Effector memory CD8-positive, alpha-beta T cell (primary cell): ENCODE measurements at regions not wholly inside any gene's neighbourhood (a gene's known extent, or its start where the extent isn't known, plus 50 kb on each side); places are given as distances from the start of the nearest gene placed in this dataset.

Experiments used
- ATAC-seq: fragments of 150-1000 bp; cut with Tn5 transposase; replicated peaks from 2 replicates; pipeline ENCODE4 v1.10.0; 2021; ENCODE audit warnings: mild to moderate bottlenecking, moderate library complexity
- DNase-seq, 3 experiments: peaks; one replicate each; pipeline ENCODE4 v3.0.0; 2021
- H3K27ac Mint-ChIP-seq, 2 donors: one replicate each; pipeline ENCODE4 v1.8.0; 2022; ENCODE audit warnings: mild to moderate bottlenecking in 2 of 2, mixed read lengths in 2 of 2, moderate library complexity in 2 of 2
- H3K27me3 Mint-ChIP-seq, 2 donors: one replicate each; pipeline ENCODE4 v1.8.0; 2022; ENCODE audit warnings: mixed read lengths in 2 of 2
- H3K36me3 Mint-ChIP-seq: one replicate; pipeline ENCODE4 v1.8.0; 2022; ENCODE audit warnings: mild to moderate bottlenecking, moderate library complexity, mixed read lengths; ENCODE audit not compliant: insufficient read depth
- H3K4me1 Mint-ChIP-seq, 2 donors: one replicate each; pipeline ENCODE4 v1.8.0; 2022; ENCODE audit warnings: low read depth in 2 of 2, mixed read lengths in 2 of 2
- H3K4me3 Mint-ChIP-seq, 2 donors: one replicate each; pipeline ENCODE4 v1.8.0; 2022; ENCODE audit warnings: mild to moderate bottlenecking in 2 of 2, mixed read lengths in 2 of 2, moderate library complexity in 2 of 2
- H3K9me3 Mint-ChIP-seq, 2 donors: one replicate each; pipeline ENCODE4 v1.8.0; 2022; ENCODE audit warnings: mixed read lengths in 2 of 2

DNA sequence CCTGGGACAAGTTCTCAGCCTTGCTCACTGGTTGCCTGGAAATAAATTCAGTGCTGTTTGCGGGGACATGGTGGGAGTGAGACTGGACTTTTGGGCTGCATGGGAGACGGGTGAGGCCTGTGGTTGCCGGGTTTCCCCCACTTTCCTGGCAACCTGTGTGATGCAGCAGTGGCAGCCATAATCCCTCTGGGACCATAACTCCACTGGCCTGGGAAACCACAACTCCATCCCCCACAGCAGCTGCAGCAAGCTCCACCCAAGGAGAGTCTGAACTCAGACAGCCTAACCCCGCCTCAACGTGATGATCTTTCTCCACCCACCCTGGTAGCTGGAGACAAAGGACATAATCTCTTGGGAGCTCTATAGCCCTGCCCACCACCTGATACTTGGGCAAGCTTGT is 349.9 kb downstream of the PIK3R1 start:
- ATAC-seq = no peak
- no peak for DNase-seq
- Mint-ChIP-seq H3K27ac (no peak overlapping the region), H3K27me3 (peaks cover 20 to 45% of the 10 kb centered on the region in 2 donors), H3K4me1 (no peaks in the 10 kb centered on the region), H3K4me3 (no peak overlapping the region), H3K9me3 (peaks cover 0 to 7% of the 10 kb centered on the region in 2 donors), H3K36me3 (no peaks in the 10 kb centered on the region)

- DNase-seq = no peak
- H3K27me3 Mint-ChIP-seq = peaks cover 10 to 18% of the 10 kb centered on the region in 2 donors
- peaks cover 0 to 10% of the 10 kb centered on the region in 2 donors for H3K9me3 Mint-ChIP-seq
- H3K27ac Mint-ChIP-seq = no peak overlapping the region
- no peak for ATAC-seq
- H3K4me1 Mint-ChIP-seq = no peaks in the 10 kb centered on the region
- H3K36me3 Mint-ChIP-seq = no peaks in the 10 kb centered on the region
- no peak overlapping the region for H3K4me3 Mint-ChIP-seq
Measured at GRCh38 chr5:68576805-68577204, 361.2 kb downstream of the PIK3R1 start.

DNA sequence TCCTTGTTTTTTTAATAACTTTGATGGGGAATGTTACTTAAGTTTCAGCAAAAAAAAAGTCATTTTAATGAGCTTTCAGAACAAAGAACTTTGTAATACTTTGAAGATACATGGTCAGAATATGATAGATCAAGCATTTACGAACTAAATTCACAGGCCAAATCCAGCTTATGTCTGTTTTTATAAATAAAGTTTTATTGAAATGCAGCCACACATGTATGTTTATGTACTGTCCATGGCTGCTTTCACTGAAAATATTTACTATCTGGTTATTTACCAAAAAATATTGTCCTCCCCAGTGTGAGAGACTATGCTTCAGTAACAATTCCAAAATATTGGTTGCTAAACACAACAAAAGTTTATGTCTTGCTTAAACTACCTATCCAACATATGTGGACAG is 366.7 kb downstream of the PIK3R1 start:
- ATAC-seq = no peak
- Mint-ChIP-seq H3K4me1 (peaks cover 0 to 2% of the 10 kb centered on the region in 2 donors), H3K27ac (no peak overlapping the region), H3K9me3 (peaks cover 0 to 5% of the 10 kb centered on the region in 2 donors), H3K36me3 (no peaks in the 10 kb centered on the region), H3K4me3 (no peak overlapping the region), H3K27me3 (peaks cover 9 to 10% of the 10 kb centered on the region in 2 donors)
- no peak for DNase-seq

- Mint-ChIP-seq H3K9me3 (no peaks in the 10 kb centered on the region), H3K27me3 (no peaks in the 10 kb centered on the region), H3K4me3 (no peak overlapping the region), H3K27ac (no peak overlapping the region), H3K4me1 (peaks cover 0 to 2% of the 10 kb centered on the region in 2 donors), H3K36me3 (no peaks in the 10 kb centered on the region)
- no peak for ATAC-seq
- DNase-seq = no peak
Measured at GRCh38 chr5:68587171-68587570, 371.6 kb downstream of the PIK3R1 start.

GRCh38 chr5:68591850-68592249 is 376.3 kb downstream of the PIK3R1 start:
- no peak overlapping the region for H3K27ac Mint-ChIP-seq
- H3K9me3 Mint-ChIP-seq = no peaks in the 10 kb centered on the region

GRCh38 chr5:68592351-68592750 is 376.8 kb downstream of the PIK3R1 start:
- Mint-ChIP-seq H3K27me3 (peaks cover 0 to 6% of the 10 kb centered on the region in 2 donors), H3K27ac (no peak overlapping the region), H3K4me3 (no peak overlapping the region), H3K36me3 (no peaks in the 10 kb centered on the region), H3K4me1 (no peaks in the 10 kb centered on the region), H3K9me3 (no peaks in the 10 kb centered on the region)
- DNase-seq (no peak), ATAC-seq (no peak)

More at GRCh38 chr5:68591850-68592249, 376.3 kb downstream of the PIK3R1 start:
- Mint-ChIP-seq H3K4me1 (no peaks in the 10 kb centered on the region), H3K4me3 (no peak overlapping the region), H3K27me3 (peaks cover 0 to 6% of the 10 kb centered on the region in 2 donors), H3K36me3 (no peaks in the 10 kb centered on the region)
- DNase-seq (no peak), ATAC-seq (no peak)

DNA sequence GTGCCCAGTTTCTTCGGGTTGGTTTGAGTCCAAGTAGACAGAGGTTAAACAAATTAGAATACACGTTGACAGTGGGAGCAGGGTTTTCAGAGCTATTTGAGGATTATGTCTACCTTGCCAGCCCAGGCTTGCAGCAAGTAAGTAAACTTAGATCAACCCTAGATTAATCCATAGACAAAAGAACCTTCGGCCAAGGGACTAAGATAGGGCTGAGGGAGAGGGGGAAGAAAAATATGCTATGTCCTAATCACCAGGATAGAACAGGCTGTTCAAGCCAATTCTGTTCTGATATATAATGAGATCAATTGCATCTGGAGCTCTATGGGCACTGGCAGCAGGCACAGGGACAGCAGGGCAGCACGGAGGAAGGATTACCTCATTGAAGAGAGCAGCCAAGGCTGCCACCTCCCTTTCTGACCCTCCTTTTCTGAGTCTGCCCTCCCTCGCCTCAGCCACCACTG is 377.7 kb downstream of the PIK3R1 start:
- H3K36me3 Mint-ChIP-seq = no peaks in the 10 kb centered on the region
- H3K4me3 Mint-ChIP-seq = no peak overlapping the region
- H3K9me3 Mint-ChIP-seq = no peaks in the 10 kb centered on the region
- H3K4me1 Mint-ChIP-seq = no peaks in the 10 kb centered on the region
- no peak overlapping the region for H3K27ac Mint-ChIP-seq
- DNase-seq = no peak
- no peak for ATAC-seq
- peaks cover 0 to 6% of the 10 kb centered on the region in 2 donors for H3K27me3 Mint-ChIP-seq

DNA sequence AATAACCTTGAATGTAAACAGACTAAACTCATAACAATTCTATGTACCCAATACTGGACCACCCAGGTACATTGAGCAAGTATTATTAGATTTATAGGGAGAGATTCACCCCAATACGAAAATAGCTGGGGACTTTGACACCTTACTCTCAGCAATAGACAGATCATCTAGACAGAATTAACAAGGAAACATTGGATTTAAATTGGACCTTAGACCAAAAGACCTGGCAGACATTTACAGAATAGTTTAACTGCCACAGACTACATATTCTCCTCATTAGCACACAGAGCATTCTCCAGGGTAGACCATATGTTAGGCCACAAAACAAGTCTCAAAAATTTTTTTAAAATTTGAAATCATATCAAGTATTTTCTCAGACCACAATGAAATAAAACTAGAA is 397.4 kb downstream of the PIK3R1 start:
- Mint-ChIP-seq H3K4me1 (no peaks in the 10 kb centered on the region), H3K4me3 (no peak overlapping the region), H3K36me3 (no peaks in the 10 kb centered on the region), H3K27me3 (peaks cover 19 to 22% of the 10 kb centered on the region in 2 donors), H3K9me3 (peaks cover 4 to 17% of the 10 kb centered on the region in 2 donors), H3K27ac (no peak overlapping the region)
- DNase-seq = no peak
- no peak for ATAC-seq

DNA sequence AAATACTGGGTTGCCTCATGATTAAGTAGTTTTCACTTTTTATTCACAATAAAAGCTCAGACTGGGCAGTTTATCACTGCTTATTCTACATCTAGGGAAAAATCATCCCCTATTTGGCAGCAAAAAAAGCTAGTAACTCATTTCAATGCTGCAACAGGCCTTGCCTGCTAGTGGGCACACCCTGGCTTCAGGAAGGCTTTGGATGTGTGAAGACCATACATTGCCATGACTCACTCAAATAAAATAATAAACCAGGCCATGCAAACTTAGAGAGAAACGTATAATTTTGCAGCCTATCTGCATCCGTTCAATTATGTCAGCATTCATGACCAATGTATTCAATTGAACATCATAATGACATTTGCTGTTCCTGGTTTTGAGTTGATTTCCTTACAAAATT is 402.9 kb downstream of the PIK3R1 start:
- H3K27me3 Mint-ChIP-seq = peaks cover 35% of the 10 kb centered on the region in 2 donors
- DNase-seq (no peak), ATAC-seq (no peak)
- no peaks in the 10 kb centered on the region for H3K9me3 Mint-ChIP-seq
- H3K36me3 Mint-ChIP-seq = peaks cover 3% of the 10 kb centered on the region
- H3K4me3 Mint-ChIP-seq = no peak overlapping the region
- no peaks in the 10 kb centered on the region for H3K4me1 Mint-ChIP-seq
- no peak overlapping the region for H3K27ac Mint-ChIP-seq

DNA sequence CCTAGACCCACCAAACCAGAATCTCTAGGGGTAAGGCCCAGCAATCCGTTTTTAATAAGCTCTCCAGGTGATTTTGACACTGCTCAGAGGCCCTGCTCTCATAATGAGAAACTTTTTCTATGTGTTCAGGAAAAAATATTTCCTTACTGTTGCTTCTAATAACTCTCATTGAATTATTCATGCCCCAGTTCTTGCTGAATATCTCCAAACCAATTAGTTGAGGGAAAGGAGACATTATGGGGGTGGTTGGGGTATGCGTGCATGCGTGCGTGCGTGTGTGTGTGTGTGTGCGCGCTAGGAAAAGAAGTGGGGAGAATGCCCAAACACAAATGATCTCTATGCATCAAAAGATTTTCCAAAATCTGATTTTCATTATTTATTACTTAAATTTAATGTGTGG is 411.4 kb downstream of the PIK3R1 start:
- DNase-seq = no peak
- ATAC-seq = no peak
- H3K36me3 Mint-ChIP-seq = no peaks in the 10 kb centered on the region
- no peaks in the 10 kb centered on the region for H3K4me1 Mint-ChIP-seq
- H3K9me3 Mint-ChIP-seq = no peaks in the 10 kb centered on the region
- H3K27ac Mint-ChIP-seq = no peak overlapping the region
- no peak overlapping the region for H3K4me3 Mint-ChIP-seq
- peaks cover 19 to 21% of the 10 kb centered on the region in 2 donors for H3K27me3 Mint-ChIP-seq

DNA sequence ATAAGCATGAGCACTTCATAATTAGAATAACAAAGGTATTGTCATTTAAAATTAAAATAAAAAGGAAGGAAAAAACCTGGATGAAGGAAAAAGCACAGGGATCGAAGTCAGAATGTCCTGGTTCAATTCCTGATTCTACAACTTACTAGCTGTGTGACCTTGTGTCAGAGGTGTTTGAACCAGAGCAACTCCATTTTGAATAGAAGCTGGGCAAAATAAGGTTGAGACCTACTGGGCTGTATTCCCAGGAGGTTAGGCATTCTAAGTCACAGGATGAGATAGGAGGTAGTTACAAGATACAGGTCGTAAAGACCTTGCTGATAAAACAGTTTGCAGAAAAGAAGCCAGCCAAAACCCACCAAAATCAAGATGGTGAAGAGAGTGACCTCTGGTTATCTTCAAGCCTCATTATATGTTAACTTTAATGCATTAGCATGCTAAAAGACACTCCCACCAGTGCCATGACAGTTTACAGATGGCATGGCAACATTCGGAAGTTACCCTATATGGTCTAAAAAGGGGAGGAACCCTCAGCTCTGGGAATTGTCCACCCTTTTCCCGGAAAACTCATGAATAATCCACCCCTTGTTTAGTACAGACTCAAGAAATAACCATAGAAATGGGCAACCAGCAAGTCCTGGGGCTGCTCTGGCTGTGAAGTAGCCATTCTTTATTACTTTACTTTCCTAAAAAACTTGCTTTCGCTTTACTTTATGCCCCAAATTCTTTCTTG is 412.7 kb downstream of the PIK3R1 start:
- no peak for ATAC-seq
- H3K36me3 Mint-ChIP-seq = no peaks in the 10 kb centered on the region
- H3K4me1 Mint-ChIP-seq = no peaks in the 10 kb centered on the region
- no peak for DNase-seq
- peaks cover 10 to 14% of the 10 kb centered on the region in 2 donors for H3K27me3 Mint-ChIP-seq
- H3K27ac Mint-ChIP-seq = no peak overlapping the region
- no peak overlapping the region for H3K4me3 Mint-ChIP-seq
- no peaks in the 10 kb centered on the region for H3K9me3 Mint-ChIP-seq

DNA sequence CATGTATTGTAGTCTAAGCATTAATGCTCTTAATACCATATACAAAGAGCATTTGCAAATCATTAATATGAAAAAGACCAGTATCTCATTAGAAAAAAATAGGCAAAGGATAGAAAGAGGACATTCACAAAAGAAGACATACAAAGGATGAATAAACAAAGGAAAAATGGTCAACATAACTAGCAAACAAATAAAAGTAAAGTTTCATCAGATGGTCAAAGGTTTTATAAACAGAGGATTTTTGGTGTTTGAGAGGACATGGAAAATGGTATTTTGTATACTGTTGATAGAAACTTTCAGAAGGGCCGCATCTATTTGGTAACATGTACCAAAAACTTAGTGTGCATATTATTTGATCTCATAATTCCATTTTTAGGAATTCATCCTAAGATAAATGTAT is 414.8 kb downstream of the PIK3R1 start:
- Mint-ChIP-seq H3K9me3 (no peaks in the 10 kb centered on the region), H3K4me1 (no peaks in the 10 kb centered on the region), H3K27me3 (peaks cover 5 to 7% of the 10 kb centered on the region in 2 donors), H3K4me3 (no peak overlapping the region), H3K27ac (no peak overlapping the region), H3K36me3 (no peaks in the 10 kb centered on the region)
- ATAC-seq (no peak), DNase-seq (no peak)

GRCh38 chr5:68631884-68632283 is 416.3 kb downstream of the PIK3R1 start:
- Mint-ChIP-seq H3K27me3 (peaks cover 7 to 8% of the 10 kb centered on the region in 2 donors), H3K9me3 (no peaks in the 10 kb centered on the region), H3K4me3 (no peak overlapping the region), H3K36me3 (no peaks in the 10 kb centered on the region), H3K27ac (no peak overlapping the region), H3K4me1 (no peaks in the 10 kb centered on the region)
- ATAC-seq (no peak), DNase-seq (no peak)

DNA sequence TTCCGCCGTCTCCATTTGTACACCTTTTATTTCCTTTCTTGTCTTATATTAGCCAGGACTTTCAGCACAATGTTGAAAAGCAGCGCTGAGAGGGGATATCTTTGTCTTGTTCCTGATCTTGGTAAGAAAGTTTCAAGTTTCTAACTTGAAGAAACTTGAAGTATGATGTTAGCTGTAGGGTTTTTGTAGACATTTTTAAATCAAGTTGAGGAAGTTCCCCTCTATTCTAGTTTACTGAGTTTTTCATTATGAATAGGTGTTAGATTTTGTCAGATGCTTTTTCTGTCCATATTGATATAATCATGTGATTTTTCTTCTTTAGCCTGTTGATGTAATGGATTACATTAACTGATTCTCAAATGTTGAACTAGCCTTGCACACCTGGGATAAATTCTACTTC is 425.7 kb downstream of the PIK3R1 start:
- no peak overlapping the region for H3K27ac Mint-ChIP-seq
- no peak overlapping the region for H3K4me3 Mint-ChIP-seq
- ATAC-seq (no peak), DNase-seq (no peak)
- H3K27me3 Mint-ChIP-seq = peaks cover 0 to 7% of the 10 kb centered on the region in 2 donors
- H3K4me1 Mint-ChIP-seq = no peaks in the 10 kb centered on the region
- no peaks in the 10 kb centered on the region for H3K9me3 Mint-ChIP-seq
- H3K36me3 Mint-ChIP-seq = no peaks in the 10 kb centered on the region
